GM21619 (cell line): ENCODE measurements at regions not wholly inside any gene's neighbourhood (a gene's known extent, or its start where the extent isn't known, plus 50 kb on each side); places are given as distances from the start of the nearest gene placed in this dataset.

Experiments
- ATAC-seq: cut with Tn5 transposase; IDR thresholded peaks from one replicate; pipeline ENCODE4 v1.9.1; 2021; ENCODE audit not compliant: unreplicated experiment

GRCh38 chrX:22650691-22651090, 349.1 kb upstream of the DDX53 start:
- ATAC-seq = no peak

- no peak for ATAC-seq
Observed at GRCh38 chrX:22652596-22652995, 347.2 kb upstream of the DDX53 start.

- ATAC-seq = no peak
Observed at GRCh38 chrX:22660756-22661155, 339.0 kb upstream of the DDX53 start.

GRCh38 chrX:22662776-22663175, 337.0 kb upstream of the DDX53 start:
- ATAC-seq = no peak

- ATAC-seq = no peak
Observed at GRCh38 chrX:22664826-22665225, 334.9 kb upstream of the DDX53 start.

GRCh38 chrX:22665818-22666217, 333.9 kb upstream of the DDX53 start:
- no peak for ATAC-seq

- no peak for ATAC-seq
Observed at GRCh38 chrX:22666441-22666840, 333.3 kb upstream of the DDX53 start.

GRCh38 chrX:22674932-22675331, 324.8 kb upstream of the DDX53 start:
- no peak for ATAC-seq

DNA sequence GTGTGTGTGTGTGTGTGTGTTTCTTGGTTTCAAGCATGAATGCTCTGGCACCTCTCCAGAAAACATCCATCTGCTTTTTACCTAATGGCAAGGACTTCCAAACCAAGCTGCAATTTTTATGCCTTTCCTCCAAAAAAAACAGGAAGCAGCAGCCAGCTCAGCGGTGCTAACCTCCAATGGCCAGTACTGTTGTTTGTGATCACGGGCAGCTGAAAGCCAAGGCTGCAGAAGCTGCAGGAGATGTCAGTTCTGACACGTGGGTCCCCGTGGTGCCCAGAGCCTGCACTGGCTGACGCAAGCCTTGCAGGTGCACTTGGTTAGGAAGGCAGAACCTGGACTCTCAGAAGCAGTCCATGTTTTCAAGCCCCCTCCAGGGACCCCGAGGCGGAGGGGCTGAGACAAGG, 313.6 kb upstream of the DDX53 start:
- ATAC-seq = no peak

GRCh38 chrX:22689290-22689689, 310.5 kb upstream of the DDX53 start:
- ATAC-seq = no peak

DNA sequence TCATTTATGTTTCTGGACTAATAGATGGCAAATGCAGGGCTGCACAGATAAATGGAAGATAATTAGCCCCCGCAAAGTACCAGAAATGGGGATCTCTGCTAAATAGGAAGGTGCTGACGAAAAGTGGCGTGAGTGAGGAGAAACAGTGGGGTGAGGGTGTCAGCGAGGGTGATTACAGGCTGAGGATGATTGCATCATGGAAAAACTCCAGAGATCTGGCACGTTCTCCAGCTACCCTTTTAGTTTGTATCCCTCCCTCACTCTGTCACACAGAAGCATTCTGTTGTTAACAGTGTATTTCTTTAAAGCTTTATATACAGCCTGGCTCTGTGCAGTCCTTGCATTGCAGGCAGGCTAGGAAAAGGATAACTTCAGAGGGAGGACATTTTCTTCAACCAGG, 309.6 kb upstream of the DDX53 start:
- no peak for ATAC-seq

GRCh38 chrX:22691966-22692565, 307.7 kb upstream of the DDX53 start:
- no peak for ATAC-seq

DNA sequence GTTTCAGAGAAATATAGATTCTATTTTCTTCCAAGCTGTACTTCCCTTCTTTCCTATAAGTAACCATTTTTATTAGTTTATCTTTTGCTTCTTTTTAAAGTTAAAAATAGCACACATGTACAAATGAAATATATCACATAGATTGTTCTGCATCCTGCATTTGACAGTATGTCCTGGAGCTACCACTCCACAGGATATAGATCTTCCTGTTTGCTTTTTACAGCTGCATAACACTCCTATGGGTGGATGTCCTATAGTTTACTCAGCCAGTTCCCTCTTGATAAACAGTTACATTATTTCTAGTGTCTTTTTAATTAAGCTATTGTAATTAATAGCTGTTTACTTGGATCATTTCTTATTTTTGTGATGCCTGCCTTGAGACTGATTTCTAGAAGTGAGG, 301.6 kb upstream of the DDX53 start:
- ATAC-seq = no peak

DNA sequence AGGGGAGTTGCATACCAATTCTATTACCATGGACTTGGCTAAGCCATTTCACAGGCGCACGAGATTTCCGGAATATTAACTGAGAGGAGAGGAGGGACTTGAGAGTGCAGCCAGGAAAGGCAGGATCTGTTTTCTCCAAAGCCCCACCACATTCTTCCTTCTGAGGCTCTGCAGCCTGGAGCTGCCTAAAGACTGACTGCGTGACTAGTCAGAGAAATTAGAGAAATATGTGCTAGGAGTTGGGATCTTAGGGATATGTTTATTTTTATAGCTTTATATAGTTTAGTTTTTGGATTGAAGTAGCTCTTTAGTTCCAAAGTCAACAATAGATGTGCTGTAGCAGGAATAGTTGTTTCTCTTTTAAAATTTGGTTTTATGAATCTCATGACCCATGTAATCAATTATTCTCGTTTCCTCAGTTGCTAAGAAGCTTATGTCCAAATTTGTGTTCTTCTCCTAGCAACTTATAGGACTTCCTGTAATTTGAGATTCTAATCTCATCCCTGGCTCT, 300.1 kb upstream of the DDX53 start:
- ATAC-seq = no peak

DNA sequence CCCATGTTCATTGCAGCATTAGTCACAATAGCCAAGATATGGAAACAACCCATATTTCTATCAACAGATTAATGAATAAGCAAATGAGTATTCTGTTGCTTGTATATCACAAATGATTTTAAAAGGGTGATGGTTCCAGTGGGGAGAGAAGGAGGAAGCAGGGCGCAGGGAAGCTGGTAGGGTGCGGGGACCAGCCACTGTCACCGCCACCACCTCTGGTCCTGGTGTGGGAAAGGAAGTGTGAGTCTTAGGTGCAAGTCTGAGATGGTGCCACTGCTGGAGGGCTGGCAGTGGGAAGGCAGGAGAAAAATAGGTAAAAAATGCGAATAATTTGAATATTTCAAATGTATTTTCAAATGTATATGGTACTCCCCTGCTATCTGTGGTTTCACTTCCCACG, 286.8 kb upstream of the DDX53 start:
- ATAC-seq = no peak

GRCh38 chrX:22730542-22730941, 269.2 kb upstream of the DDX53 start:
- no peak for ATAC-seq

DNA sequence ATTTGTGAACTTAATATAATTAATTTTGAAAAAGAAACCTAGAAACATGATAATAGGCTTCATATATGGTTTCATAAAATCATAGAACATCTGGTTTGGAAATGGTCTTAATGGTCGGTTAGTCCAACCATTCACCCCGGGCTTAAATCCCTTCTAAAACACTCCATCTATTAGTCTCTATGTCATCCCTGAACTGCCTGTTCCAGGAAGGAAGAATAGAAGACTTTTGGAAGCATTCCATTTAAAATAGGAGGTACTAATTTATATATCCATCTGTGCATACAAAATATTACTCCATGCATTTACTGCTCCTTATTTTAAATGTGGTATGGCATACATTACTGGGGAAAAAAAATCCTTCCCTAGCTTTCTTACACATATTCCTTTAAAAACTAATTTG, 262.2 kb upstream of the DDX53 start:
- no peak for ATAC-seq

DNA sequence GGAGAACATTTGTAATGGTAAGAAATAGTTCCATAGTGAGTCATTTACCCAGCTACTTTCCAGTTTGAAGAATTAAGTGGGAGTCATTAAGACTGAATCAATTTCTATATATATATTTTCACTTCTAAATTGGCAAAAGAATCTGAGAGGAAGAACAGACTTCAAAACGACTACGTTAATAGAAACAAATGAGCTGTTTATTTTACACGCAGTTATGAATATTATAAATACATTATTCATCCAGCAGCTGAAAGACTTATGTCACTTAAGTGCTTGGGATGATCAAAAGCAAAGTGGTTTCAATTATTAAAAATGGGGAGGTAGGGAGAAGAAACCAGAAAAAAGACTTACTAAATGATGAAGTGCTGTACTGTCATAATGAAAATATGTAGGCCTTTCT, 260.5 kb upstream of the DDX53 start:
- no peak for ATAC-seq

DNA sequence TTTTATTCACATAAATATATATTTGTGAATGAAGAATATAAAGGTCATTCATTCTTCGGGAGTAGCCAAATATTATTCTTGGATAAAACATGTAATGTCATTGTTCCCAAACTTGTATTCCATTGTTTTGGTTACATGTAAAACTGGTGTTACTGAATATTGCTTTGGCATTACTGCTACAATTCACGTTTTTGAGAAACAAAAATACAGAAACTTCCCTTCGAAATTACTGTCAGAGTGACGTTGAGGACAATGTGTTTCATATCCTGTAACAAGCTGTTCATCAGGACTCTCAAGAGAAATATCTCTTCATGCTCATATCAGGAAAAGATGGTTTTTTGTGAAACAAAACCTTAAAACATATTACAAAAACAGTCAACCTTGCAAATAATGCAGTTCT, 258.9 kb upstream of the DDX53 start:
- no peak for ATAC-seq

- no peak for ATAC-seq
Observed at GRCh38 chrX:22742174-22742573, 257.6 kb upstream of the DDX53 start.

- ATAC-seq = no peak
Observed at GRCh38 chrX:22746081-22746480, 253.7 kb upstream of the DDX53 start.

DNA sequence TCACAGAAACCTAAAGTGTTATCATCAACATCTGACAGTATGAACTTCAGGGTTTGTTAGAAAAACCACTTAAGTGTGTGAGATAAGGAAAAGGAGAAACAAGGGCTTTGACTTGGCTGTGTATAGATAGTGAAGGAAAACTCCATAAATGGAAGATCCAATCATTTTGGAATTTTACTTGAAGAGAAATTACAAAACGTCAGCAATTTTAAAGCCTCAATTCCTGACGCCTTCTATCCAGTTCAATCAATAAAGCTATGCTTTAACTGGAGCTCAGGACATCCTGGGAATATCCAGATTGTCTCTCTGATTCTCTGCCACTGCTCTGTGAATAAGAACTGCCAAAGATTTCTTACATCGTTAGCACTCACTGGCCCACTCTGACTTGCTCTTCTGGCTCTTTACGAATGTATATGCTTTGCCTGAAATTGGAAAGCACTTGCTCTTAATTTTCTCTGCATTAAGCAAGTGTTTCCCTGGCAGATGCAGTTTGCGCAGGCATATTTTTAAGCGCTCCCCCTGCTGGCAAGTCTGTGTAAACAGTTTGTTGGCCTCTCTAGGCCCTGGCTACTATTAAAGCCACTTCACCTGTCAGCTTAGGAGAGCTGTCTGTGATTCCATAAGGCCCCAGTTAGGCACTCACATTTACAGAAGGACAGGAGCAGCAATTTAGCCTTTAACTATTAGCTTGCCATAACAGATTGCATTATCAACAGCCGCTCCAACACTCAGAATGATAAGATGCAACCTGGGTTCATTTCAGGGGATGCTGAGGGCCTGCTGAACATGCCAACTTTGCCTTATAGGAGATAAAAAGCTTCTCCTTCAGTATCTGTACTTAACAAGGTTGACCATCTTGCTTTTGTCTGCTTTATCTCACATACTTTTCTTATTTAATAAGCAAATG, 251.4 kb upstream of the DDX53 start:
- peak; percentile 74 for ATAC-seq
